Upper lobe of left lung (tissue), 6 donors: ENCODE measurements at regions not wholly inside any gene's neighbourhood (a gene's known extent, or its start where the extent isn't known, plus 50 kb on each side); places are given as distances from the start of the nearest gene placed in this dataset.

Experiments
- ATAC-seq, 2 donors: fragments of 200-7000 bp; cut with Tn5 transposase; one replicate each; pipeline ENCODE4 v1.9.1; 2022; ENCODE audit warnings: mild to moderate bottlenecking in 2 of 2, moderate library complexity in 2 of 2; ENCODE audit not compliant: low FRiP score in 2 of 2
- DNase-seq, 2 donors: peaks; one replicate each; pipeline ENCODE4 v3.0.0-alpha.2; 2019 to 2020
- H3K27ac ChIP-seq, 4 donors: fragments of 200-600 bp; sonication (generic); one replicate each; pipeline ENCODE4 v1.5.1; 2016 to 2019
- H3K27me3 ChIP-seq, 4 donors: fragments of 200-600 bp; sonication (generic); one replicate each; pipeline ENCODE4 v1.5.1; 2017 to 2019
- H3K36me3 ChIP-seq, 4 donors: fragments of 200-600 bp; sonication (generic); one replicate each; pipeline ENCODE4 v1.5.1; 2016 to 2019
- H3K4me1 ChIP-seq, 4 donors: fragments of 200-600 bp; sonication (generic); one replicate each; pipeline ENCODE4 v1.5.1; 2018 to 2019
- H3K4me3 ChIP-seq, 4 donors: fragments of 200-600 bp; sonication (generic); one replicate each; pipeline ENCODE4 v1.5.1; 2017 to 2019; ENCODE audit warnings: mild to moderate bottlenecking in 2 of 4, moderate library complexity in 1 of 4
- H3K9me3 ChIP-seq, 4 donors: fragments of 200-600 bp; sonication (generic); one replicate each; pipeline ENCODE4 v1.5.1; 2018 to 2019
- EP300 ChIP-seq, 4 donors: sonication (generic); formaldehyde crosslinking; IDR thresholded peaks; one replicate each; pipeline ENCODE4 v1.5.1; 2017; ENCODE audit warnings: antibody characterized with exemption in 4 of 4, control low read depth in 2 of 4
- POLR2A ChIP-seq, 4 donors: fragments of 450-650 bp; IDR thresholded peaks; one replicate each; pipeline ENCODE4 v1.5.1; 2016 to 2017; ENCODE audit warnings: antibody characterized with exemption in 4 of 4, mild to moderate bottlenecking in 2 of 4
- POLR2AphosphoS5 ChIP-seq, 2 donors: sonication (generic); formaldehyde crosslinking; IDR thresholded peaks; one replicate each; pipeline ENCODE4 v1.5.1; 2017; ENCODE audit warnings: antibody characterized with exemption in 2 of 2
- WGBS, 2 donors: methylation state at CpG; one replicate each; pipeline ENCODE4 v1.1.5; 2017 to 2018; 5-methylcytosine and 5-hydroxymethylcytosine counted together
- TF ChIP-seq, protein P1 (sequence below), 6 experiments: fragments of 450-650 bp in 4 of 6; fragments of 200-600 bp in 2 of 6; sonication (generic) in 2 of 6; IDR thresholded peaks; one replicate each; pipeline ENCODE4 v1.5.1; 2016 to 2019; ENCODE audit warnings: antibody characterized with exemption in 6 of 6
- donor health status: DM: no; HTN: no; CAD: no; lungs with moderate emphysema.
- donor health status: DM: no; HTN: yes; CAD: no; lungs with severe emphysema.

DNA sequence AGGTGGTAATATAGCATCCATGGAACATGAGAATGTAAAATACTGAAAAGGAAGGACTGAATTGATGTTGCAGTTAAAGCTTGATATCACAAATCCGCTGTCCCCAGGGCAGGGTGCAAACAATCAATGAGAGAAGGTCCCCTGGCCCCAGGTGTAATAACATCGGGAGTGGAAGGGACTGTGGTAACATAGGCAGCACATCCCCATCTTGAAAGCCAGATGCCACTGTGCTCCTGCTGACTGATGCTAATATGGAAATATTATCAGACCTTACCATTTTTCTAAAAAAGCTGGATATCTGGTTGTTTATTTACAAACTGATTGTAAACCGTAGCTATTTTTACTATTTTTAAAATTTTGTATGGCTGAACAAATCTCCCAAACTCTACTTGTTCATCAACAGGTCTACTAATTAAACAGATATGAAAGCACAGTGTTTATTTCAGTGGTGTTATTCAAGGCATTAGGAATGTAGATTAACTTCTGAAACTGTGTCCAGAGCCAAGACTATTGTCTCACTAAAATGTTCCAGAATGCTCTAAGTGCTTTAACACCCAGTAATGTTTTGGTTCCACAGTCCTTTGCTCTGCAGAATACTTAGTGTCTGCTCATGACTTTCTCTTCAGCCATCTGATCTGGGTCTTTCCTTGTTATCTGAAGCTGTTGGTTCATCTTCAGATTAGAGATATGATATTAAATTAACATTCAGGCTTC, 386.0 kb upstream of the RARB start:
- Histone ChIP-seq H3K27me3 (no peaks in the 10 kb centered on the region), H3K27ac (no peak overlapping the region), H3K4me3 (no peak overlapping the region), H3K36me3 (no peaks in the 10 kb centered on the region), H3K4me1 (peaks cover 0 to 16% (median 4%) of the 10 kb centered on the region in 4 donors), H3K9me3 (no peaks in the 10 kb centered on the region)
- ATAC-seq (no peak), DNase-seq (no peak)
- TF ChIP-seq, protein P1, sequence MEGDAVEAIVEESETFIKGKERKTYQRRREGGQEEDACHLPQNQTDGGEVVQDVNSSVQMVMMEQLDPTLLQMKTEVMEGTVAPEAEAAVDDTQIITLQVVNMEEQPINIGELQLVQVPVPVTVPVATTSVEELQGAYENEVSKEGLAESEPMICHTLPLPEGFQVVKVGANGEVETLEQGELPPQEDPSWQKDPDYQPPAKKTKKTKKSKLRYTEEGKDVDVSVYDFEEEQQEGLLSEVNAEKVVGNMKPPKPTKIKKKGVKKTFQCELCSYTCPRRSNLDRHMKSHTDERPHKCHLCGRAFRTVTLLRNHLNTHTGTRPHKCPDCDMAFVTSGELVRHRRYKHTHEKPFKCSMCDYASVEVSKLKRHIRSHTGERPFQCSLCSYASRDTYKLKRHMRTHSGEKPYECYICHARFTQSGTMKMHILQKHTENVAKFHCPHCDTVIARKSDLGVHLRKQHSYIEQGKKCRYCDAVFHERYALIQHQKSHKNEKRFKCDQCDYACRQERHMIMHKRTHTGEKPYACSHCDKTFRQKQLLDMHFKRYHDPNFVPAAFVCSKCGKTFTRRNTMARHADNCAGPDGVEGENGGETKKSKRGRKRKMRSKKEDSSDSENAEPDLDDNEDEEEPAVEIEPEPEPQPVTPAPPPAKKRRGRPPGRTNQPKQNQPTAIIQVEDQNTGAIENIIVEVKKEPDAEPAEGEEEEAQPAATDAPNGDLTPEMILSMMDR (IDR thresholded peaks at IDR 0.05): no peak
- no peak for TF ChIP-seq POLR2AphosphoS5 (IDR thresholded peaks at IDR 0.05)
- WGBS, 2 donors: 88 to 91% methylated on average over 3 of the region's 3 CpGs

- Histone ChIP-seq H3K9me3 (no peaks in the 10 kb centered on the region), H3K27ac (no peak overlapping the region), H3K4me3 (no peak overlapping the region), H3K4me1 (peaks cover 0 to 16% (median 4%) of the 10 kb centered on the region in 4 donors), H3K27me3 (no peaks in the 10 kb centered on the region), H3K36me3 (no peaks in the 10 kb centered on the region)
- WGBS, 2 donors: 83 to 85% methylated on average over 2 of the region's 2 CpGs
- no peak for DNase-seq
- no peak for ATAC-seq
- TF ChIP-seq EP300 (IDR thresholded peaks at IDR 0.05) (no peak), POLR2A (IDR thresholded peaks at IDR 0.05) (no peak), POLR2AphosphoS5 (IDR thresholded peaks at IDR 0.05) (no peak)
- TF ChIP-seq, protein P1 (IDR thresholded peaks at IDR 0.05): no peak
Observed at GRCh38 chr3:25043177-25043576, 384.9 kb upstream of the RARB start.

GRCh38 chr3:25043749-25044148, 384.3 kb upstream of the RARB start:
- ATAC-seq: no peak
- TF ChIP-seq EP300 (IDR thresholded peaks at IDR 0.05): no peak
- no peak for TF ChIP-seq POLR2AphosphoS5 (IDR thresholded peaks at IDR 0.05)
- TF ChIP-seq POLR2A (IDR thresholded peaks at IDR 0.05): no peak
- TF ChIP-seq, protein P1 (IDR thresholded peaks at IDR 0.05): no peak

GRCh38 chr3:25044762-25045710, 383.0 kb upstream of the RARB start:
- no peak for TF ChIP-seq POLR2A (IDR thresholded peaks at IDR 0.05)
- TF ChIP-seq EP300 (IDR thresholded peaks at IDR 0.05): no peak
- TF ChIP-seq, protein P1 (IDR thresholded peaks at IDR 0.05): no peak
- TF ChIP-seq POLR2AphosphoS5 (IDR thresholded peaks at IDR 0.05): no peak
- no peak for ATAC-seq
- WGBS, 2 donors: 57 to 61% methylated on average over 7 of the region's 7 CpGs

More at GRCh38 chr3:25043749-25044148, 384.3 kb upstream of the RARB start:
- no peak overlapping the region for H3K27ac ChIP-seq
- no peaks in the 10 kb centered on the region for H3K9me3 ChIP-seq
- no peaks in the 10 kb centered on the region for H3K36me3 ChIP-seq
- H3K4me3 ChIP-seq: no peak overlapping the region
- WGBS, 2 donors: 76 to 83% methylated on average over 3 of the region's 3 CpGs
- H3K4me1 ChIP-seq: peaks cover 0 to 16% (median 4%) of the 10 kb centered on the region in 4 donors
- DNase-seq: no peak
- no peaks in the 10 kb centered on the region for H3K27me3 ChIP-seq

More at GRCh38 chr3:25044762-25045710, 383.0 kb upstream of the RARB start:
- Histone ChIP-seq H3K36me3 (no peaks in the 10 kb centered on the region), H3K9me3 (no peaks in the 10 kb centered on the region), H3K4me3 (no peak overlapping the region), H3K27me3 (no peaks in the 10 kb centered on the region), H3K4me1 (peaks cover 0 to 16% (median 4%) of the 10 kb centered on the region in 4 donors), H3K27ac (peak overlapping the region in 2 of 4 donors; percentile 38 to 79)
- DNase-seq: no peak
